Neural cell (in vitro differentiated cells): ENCODE measurements at regions not wholly inside any gene's neighbourhood (a gene's known extent, or its start where the extent isn't known, plus 50 kb on each side); places are given as distances from the start of the nearest gene placed in this dataset.

ENCODE experiments used
- H2AFZ ChIP-seq: fragments of 200-600, 300-800 bp; sonication (generic), shearing (Covaris generic); 2 replicates; pipeline ENCODE4 v1.6.0; 2014; ENCODE audit warnings: low read depth, mild to moderate bottlenecking, antibody characterized with exemption, low read length, moderate library complexity
- H3F3A ChIP-seq: fragments of 200-600 bp; shearing (Covaris generic); 2 replicates; pipeline ENCODE4 v1.6.1; 2016; ENCODE audit warnings: mild to moderate bottlenecking, moderate library complexity, mixed read lengths, antibody characterized with exemption, low read length; ENCODE audit not compliant: insufficient read depth, poor library complexity, severe bottlenecking
- H3K27ac ChIP-seq: fragments of 200-600, 300-800 bp; sonication (generic), shearing (Covaris generic); 2 replicates; pipeline ENCODE4 v1.5.1; 2014; ENCODE audit warnings: mild to moderate bottlenecking, low read length, moderate library complexity
- H3K27me3 ChIP-seq: fragments of 300-800, 200-600 bp; sonication (generic), shearing (Covaris generic); 2 replicates; pipeline ENCODE4 v1.6.0; 2014; ENCODE audit warnings: mild to moderate bottlenecking, low read depth, low read length, moderate library complexity; ENCODE audit not compliant: insufficient read depth
- H3K36me3 ChIP-seq: fragments of 300-800, 200-600 bp; sonication (generic), shearing (Covaris generic); 2 replicates; pipeline ENCODE4 v1.5.1; 2014; ENCODE audit warnings: mild to moderate bottlenecking, antibody characterized with exemption, low read length, moderate library complexity; ENCODE audit not compliant: insufficient read depth
- H3K4me2 ChIP-seq: fragments of 300-800, 200-600 bp; sonication (generic), shearing (Covaris generic); 2 replicates; pipeline ENCODE4 v1.6.0; 2014; ENCODE audit warnings: mild to moderate bottlenecking, low read length
- H3K4me3 ChIP-seq: fragments of 300-800, 200-600 bp; sonication (generic), shearing (Covaris generic); 2 replicates; pipeline ENCODE4 v1.5.1; 2014; ENCODE audit warnings: mild to moderate bottlenecking, low read length, moderate library complexity
- H3K79me2 ChIP-seq: fragments of 200-600 bp; shearing (Covaris generic); replicated peaks from 2 replicates; pipeline ENCODE4 v1.6.0; 2014; ENCODE audit warnings: mild to moderate bottlenecking, low read length, moderate library complexity; ENCODE audit not compliant: insufficient read depth
- H3K9ac ChIP-seq: fragments of 300-800, 200-600 bp; sonication (generic), shearing (Covaris generic); 2 replicates; pipeline ENCODE4 v1.6.1; 2016; ENCODE audit warnings: mild to moderate bottlenecking, low read length, mixed read lengths
- H3K9me2 ChIP-seq: fragments of 200-600 bp; shearing (Covaris generic); 2 replicates; pipeline ENCODE4 v1.6.1; 2016; ENCODE audit warnings: mild to moderate bottlenecking, low read length, mixed read lengths; ENCODE audit not compliant: insufficient read depth
- H3K9me3 ChIP-seq: fragments of 200-600, 300-800 bp; sonication (generic), shearing (Covaris generic); 2 replicates; pipeline ENCODE4 v1.6.1; 2016; ENCODE audit warnings: mild to moderate bottlenecking, mixed run types, low read length, moderate library complexity, mixed read lengths
- H4K20me1 ChIP-seq: fragments of 200-600 bp; shearing (Covaris generic); 2 replicates; pipeline ENCODE4 v1.6.1; 2016; ENCODE audit warnings: mild to moderate bottlenecking, mixed run types; ENCODE audit not compliant: insufficient read depth
- EP300 ChIP-seq: fragments of 450-650 bp; conservative IDR thresholded peaks from 2 replicates; pipeline ENCODE4 v1.6.1; 2014; ENCODE audit warnings: antibody characterized with exemption, mild to moderate bottlenecking, moderate library complexity; ENCODE audit not compliant: poor library complexity, severe bottlenecking
- EZH2 ChIP-seq: fragments of 200-600, 300-800 bp; shearing (Covaris generic), sonication (generic); IDR thresholded peaks from 2 replicates; pipeline ENCODE4 v1.6.1; 2014; ENCODE audit warnings: antibody characterized with exemption, low read length, borderline replicate concordance, mild to moderate bottlenecking; ENCODE audit not compliant: insufficient read depth, poor library complexity, severe bottlenecking
- MXI1 ChIP-seq: fragments of 450-650 bp; conservative IDR thresholded peaks from 2 replicates; pipeline ENCODE4 v1.6.1; 2014; ENCODE audit warnings: antibody characterized with exemption, mild to moderate bottlenecking; ENCODE audit not compliant: poor library complexity, severe bottlenecking
- POLR2AphosphoS5 ChIP-seq: IDR thresholded peaks from 2 replicates; pipeline ENCODE4 v1.6.1; 2012
- RAD21 ChIP-seq: fragments of 450-650 bp; conservative IDR thresholded peaks from 2 replicates; pipeline ENCODE4 v1.6.1; 2014; ENCODE audit warnings: antibody characterized with exemption, mild to moderate bottlenecking, moderate library complexity
- SMC3 ChIP-seq: fragments of 450-650 bp; conservative IDR thresholded peaks from 2 replicates; pipeline ENCODE4 v1.6.1; 2014; ENCODE audit warnings: antibody characterized with exemption, mild to moderate bottlenecking, moderate library complexity; ENCODE audit not compliant: poor library complexity
- TAF1 ChIP-seq: IDR thresholded peaks from 2 replicates; pipeline ENCODE4 v1.6.1; 2012; ENCODE audit warnings: low read depth
- TF ChIP-seq, protein P1 (sequence below): fragments of 450-650 bp; IDR thresholded peaks from 2 replicates; pipeline ENCODE4 v1.5.1; 2014; ENCODE audit warnings: antibody characterized with exemption, mild to moderate bottlenecking, moderate library complexity; ENCODE audit not compliant: poor library complexity, severe bottlenecking
- TF ChIP-seq, protein P2 (sequence below): IDR thresholded peaks from 2 replicates; pipeline ENCODE4 v1.6.1; 2012; ENCODE audit warnings: borderline replicate concordance

DNA sequence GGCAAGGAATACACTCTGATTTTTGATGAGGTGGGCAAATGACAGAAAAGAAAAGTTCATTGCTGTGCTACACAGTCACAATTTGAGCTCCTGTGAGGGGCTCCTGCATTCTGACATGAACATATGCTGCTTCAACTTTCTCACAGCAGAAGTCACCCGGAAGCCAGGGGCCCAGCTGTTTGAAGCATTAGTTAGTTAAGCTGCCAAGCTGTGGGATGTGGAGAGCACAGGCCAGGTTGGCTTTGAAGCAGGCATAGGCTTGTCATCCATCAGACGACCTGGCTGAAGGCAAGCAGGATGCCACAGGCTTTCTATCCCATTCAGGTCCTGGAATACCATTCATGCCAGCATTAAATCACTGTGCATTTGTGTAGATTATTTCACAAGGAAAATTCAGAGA lies 63.1 kb downstream of the MTNR1B start:
- Histone ChIP-seq H3K9me3 (no peaks in the 10 kb centered on the region), H3F3A (no peaks in the 10 kb centered on the region), H2AFZ (no peak overlapping the region), H4K20me1 (no peaks in the 10 kb centered on the region), H3K9ac (no peak overlapping the region), H3K9me2 (no peaks in the 10 kb centered on the region), H3K27me3 (no peaks in the 10 kb centered on the region), H3K79me2 (no peaks in the 10 kb centered on the region), H3K27ac (no peak overlapping the region), H3K4me2 (no peak overlapping the region), H3K36me3 (no peaks in the 10 kb centered on the region), H3K4me3 (no peak overlapping the region)
- no peak for TF ChIP-seq POLR2AphosphoS5
- TF ChIP-seq MXI1, result no peak
- TF ChIP-seq RAD21, result no peak
- TF ChIP-seq TAF1, result no peak
- TF ChIP-seq EZH2, result no peak
- TF ChIP-seq, protein P1, sequence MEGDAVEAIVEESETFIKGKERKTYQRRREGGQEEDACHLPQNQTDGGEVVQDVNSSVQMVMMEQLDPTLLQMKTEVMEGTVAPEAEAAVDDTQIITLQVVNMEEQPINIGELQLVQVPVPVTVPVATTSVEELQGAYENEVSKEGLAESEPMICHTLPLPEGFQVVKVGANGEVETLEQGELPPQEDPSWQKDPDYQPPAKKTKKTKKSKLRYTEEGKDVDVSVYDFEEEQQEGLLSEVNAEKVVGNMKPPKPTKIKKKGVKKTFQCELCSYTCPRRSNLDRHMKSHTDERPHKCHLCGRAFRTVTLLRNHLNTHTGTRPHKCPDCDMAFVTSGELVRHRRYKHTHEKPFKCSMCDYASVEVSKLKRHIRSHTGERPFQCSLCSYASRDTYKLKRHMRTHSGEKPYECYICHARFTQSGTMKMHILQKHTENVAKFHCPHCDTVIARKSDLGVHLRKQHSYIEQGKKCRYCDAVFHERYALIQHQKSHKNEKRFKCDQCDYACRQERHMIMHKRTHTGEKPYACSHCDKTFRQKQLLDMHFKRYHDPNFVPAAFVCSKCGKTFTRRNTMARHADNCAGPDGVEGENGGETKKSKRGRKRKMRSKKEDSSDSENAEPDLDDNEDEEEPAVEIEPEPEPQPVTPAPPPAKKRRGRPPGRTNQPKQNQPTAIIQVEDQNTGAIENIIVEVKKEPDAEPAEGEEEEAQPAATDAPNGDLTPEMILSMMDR, result no peak
- no peak for TF ChIP-seq SMC3
- TF ChIP-seq EP300, result no peak
- TF ChIP-seq, protein P2, sequence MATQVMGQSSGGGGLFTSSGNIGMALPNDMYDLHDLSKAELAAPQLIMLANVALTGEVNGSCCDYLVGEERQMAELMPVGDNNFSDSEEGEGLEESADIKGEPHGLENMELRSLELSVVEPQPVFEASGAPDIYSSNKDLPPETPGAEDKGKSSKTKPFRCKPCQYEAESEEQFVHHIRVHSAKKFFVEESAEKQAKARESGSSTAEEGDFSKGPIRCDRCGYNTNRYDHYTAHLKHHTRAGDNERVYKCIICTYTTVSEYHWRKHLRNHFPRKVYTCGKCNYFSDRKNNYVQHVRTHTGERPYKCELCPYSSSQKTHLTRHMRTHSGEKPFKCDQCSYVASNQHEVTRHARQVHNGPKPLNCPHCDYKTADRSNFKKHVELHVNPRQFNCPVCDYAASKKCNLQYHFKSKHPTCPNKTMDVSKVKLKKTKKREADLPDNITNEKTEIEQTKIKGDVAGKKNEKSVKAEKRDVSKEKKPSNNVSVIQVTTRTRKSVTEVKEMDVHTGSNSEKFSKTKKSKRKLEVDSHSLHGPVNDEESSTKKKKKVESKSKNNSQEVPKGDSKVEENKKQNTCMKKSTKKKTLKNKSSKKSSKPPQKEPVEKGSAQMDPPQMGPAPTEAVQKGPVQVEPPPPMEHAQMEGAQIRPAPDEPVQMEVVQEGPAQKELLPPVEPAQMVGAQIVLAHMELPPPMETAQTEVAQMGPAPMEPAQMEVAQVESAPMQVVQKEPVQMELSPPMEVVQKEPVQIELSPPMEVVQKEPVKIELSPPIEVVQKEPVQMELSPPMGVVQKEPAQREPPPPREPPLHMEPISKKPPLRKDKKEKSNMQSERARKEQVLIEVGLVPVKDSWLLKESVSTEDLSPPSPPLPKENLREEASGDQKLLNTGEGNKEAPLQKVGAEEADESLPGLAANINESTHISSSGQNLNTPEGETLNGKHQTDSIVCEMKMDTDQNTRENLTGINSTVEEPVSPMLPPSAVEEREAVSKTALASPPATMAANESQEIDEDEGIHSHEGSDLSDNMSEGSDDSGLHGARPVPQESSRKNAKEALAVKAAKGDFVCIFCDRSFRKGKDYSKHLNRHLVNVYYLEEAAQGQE, result no peak

DNA sequence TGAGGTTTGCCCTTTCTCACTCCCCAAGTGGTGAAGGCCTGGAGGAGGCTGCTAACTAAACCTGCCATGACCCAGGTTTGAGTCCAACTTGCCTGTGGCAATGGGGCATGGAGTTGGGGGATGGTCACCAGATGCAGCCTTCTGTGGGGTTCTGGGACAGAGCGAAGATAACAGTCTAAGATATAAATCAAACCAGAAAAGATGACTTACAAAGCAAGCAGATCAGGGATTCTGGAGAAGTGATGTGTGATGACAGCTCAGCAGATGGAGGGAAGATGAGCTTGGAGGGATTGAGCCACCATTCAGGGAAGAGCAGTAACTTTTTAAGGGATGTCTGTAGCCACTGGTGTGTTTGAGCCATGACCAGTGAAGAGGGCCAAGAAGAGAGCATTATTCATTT lies 63.6 kb downstream of the MTNR1B start:
- Histone ChIP-seq H3K9me3 (no peaks in the 10 kb centered on the region), H3K79me2 (no peaks in the 10 kb centered on the region), H3K9ac (no peak overlapping the region), H4K20me1 (no peaks in the 10 kb centered on the region), H3K27ac (no peak overlapping the region), H3K36me3 (no peaks in the 10 kb centered on the region), H3K27me3 (no peaks in the 10 kb centered on the region), H2AFZ (no peak overlapping the region), H3K4me3 (no peak overlapping the region), H3K4me2 (no peak overlapping the region), H3K9me2 (no peaks in the 10 kb centered on the region), H3F3A (no peaks in the 10 kb centered on the region)
- TF ChIP-seq POLR2AphosphoS5, result no peak
- TF ChIP-seq, protein P1, result no peak
- no peak for TF ChIP-seq MXI1
- no peak for TF ChIP-seq EP300
- no peak for TF ChIP-seq EZH2
- no peak for TF ChIP-seq TAF1
- TF ChIP-seq RAD21, result no peak
- TF ChIP-seq, protein P2, result no peak
- TF ChIP-seq SMC3, result no peak
